ENCODE measurements at regions not wholly inside any gene's neighbourhood (a gene's known extent, or its start where the extent isn't known, plus 50 kb on each side); places are given as distances from the start of the nearest gene placed in this dataset.
"Not testable (repeated sequence)": the region's sequence is repeated elsewhere in the genome, so short reads cannot be mapped to it uniquely, and the experiment has no call there.

GRCh38 chr14:83923842-83924241, 1606.1 kb upstream of the FLRT2 start:
- TF ChIP-seq POLR2A (IDR thresholded peaks at IDR 0.05; ENCODE audit: low read depth, low read length), result no peak
- no peak for DNase-seq (ENCODE audit: insufficient read length, low spot score)
- no peak for FAIRE-seq

GRCh38 chr14:83924259-83924658, 1605.7 kb upstream of the FLRT2 start:
- no peak for FAIRE-seq
- no peak for DNase-seq (ENCODE audit: insufficient read length, low spot score)
- TF ChIP-seq POLR2A (IDR thresholded peaks at IDR 0.05; ENCODE audit: low read depth, low read length), result no peak

- no peak for FAIRE-seq
These were observed 1589.7 kb upstream of the FLRT2 start for GRCh38 chr14:83940253-83940652.

GRCh38 chr14:83958359-83958758, 1571.6 kb upstream of the FLRT2 start:
- FAIRE-seq, result no peak

More at GRCh38 chr14:83940253-83940652, 1589.7 kb upstream of the FLRT2 start:
- TF ChIP-seq POLR2A (IDR thresholded peaks at IDR 0.05; ENCODE audit: low read depth, low read length), result no peak
- DNase-seq (ENCODE audit: insufficient read length, low spot score), result no peak

GRCh38 chr14:83960832-83961512, 1569.0 kb upstream of the FLRT2 start:
- no peak for TF ChIP-seq POLR2A (IDR thresholded peaks at IDR 0.05; ENCODE audit: low read depth, low read length)
- DNase-seq (ENCODE audit: insufficient read length, low spot score) (no peak), FAIRE-seq (no peak)

More at GRCh38 chr14:83958359-83958758, 1571.6 kb upstream of the FLRT2 start:
- TF ChIP-seq POLR2A (IDR thresholded peaks at IDR 0.05; ENCODE audit: low read depth, low read length), result no peak
- no peak for DNase-seq (ENCODE audit: insufficient read length, low spot score)

GRCh38 chr14:83969998-83970397, 1559.9 kb upstream of the FLRT2 start:
- TF ChIP-seq POLR2A (IDR thresholded peaks at IDR 0.05; ENCODE audit: low read depth, low read length), result no peak
- FAIRE-seq (no peak), DNase-seq (ENCODE audit: insufficient read length, low spot score) (no peak)

GRCh38 chr14:83972631-83973030, 1557.3 kb upstream of the FLRT2 start:
- no peak for FAIRE-seq
- no peak for DNase-seq (ENCODE audit: insufficient read length, low spot score)
- no peak for TF ChIP-seq POLR2A (IDR thresholded peaks at IDR 0.05; ENCODE audit: low read depth, low read length)

- DNase-seq (ENCODE audit: insufficient read length, low spot score) (no peak), FAIRE-seq (no peak)
- TF ChIP-seq POLR2A (IDR thresholded peaks at IDR 0.05; ENCODE audit: low read depth, low read length), result no peak
These were observed 1555.2 kb upstream of the FLRT2 start for GRCh38 chr14:83974647-83975163.

GRCh38 chr14:83975435-83975834, 1554.5 kb upstream of the FLRT2 start:
- no peak for FAIRE-seq
- DNase-seq (ENCODE audit: insufficient read length, low spot score), result no peak
- no peak for TF ChIP-seq POLR2A (IDR thresholded peaks at IDR 0.05; ENCODE audit: low read depth, low read length)

GRCh38 chr14:83975841-83976770, 1553.8 kb upstream of the FLRT2 start:
- no peak for DNase-seq (ENCODE audit: insufficient read length, low spot score)
- TF ChIP-seq POLR2A (IDR thresholded peaks at IDR 0.05; ENCODE audit: low read depth, low read length), result no peak
- no peak for FAIRE-seq

- no peak for TF ChIP-seq POLR2A (IDR thresholded peaks at IDR 0.05; ENCODE audit: low read depth, low read length)
- FAIRE-seq (no peak), DNase-seq (ENCODE audit: insufficient read length, low spot score) (no peak)
These were observed 1552.4 kb upstream of the FLRT2 start for GRCh38 chr14:83977583-83977982.

GRCh38 chr14:83981676-83982258, 1548.2 kb upstream of the FLRT2 start:
- not testable (repeated sequence) for FAIRE-seq; DNase-seq (ENCODE audit: insufficient read length, low spot score)

- TF ChIP-seq POLR2A (IDR thresholded peaks at IDR 0.05; ENCODE audit: low read depth, low read length), result no peak
- FAIRE-seq, result no peak
- no peak for DNase-seq (ENCODE audit: insufficient read length, low spot score)
These were observed 1541.7 kb upstream of the FLRT2 start for GRCh38 chr14:83988275-83988674.

- DNase-seq (ENCODE audit: insufficient read length, low spot score) (no peak), FAIRE-seq (no peak)
- no peak for TF ChIP-seq POLR2A (IDR thresholded peaks at IDR 0.05; ENCODE audit: low read depth, low read length)
These were observed 1538.3 kb upstream of the FLRT2 start for GRCh38 chr14:83991666-83992065.

Measured in H54 (cell line).